HCT116 (cell line): ENCODE measurements at regions not wholly inside any gene's neighbourhood (a gene's known extent, or its start where the extent isn't known, plus 50 kb on each side); places are given as distances from the start of the nearest gene placed in this dataset.

ENCODE experiments used
- ATAC-seq: fragments of 200-7000 bp; cut with Tn5 transposase; 2 replicates; pipeline ENCODE4 v1.9.1; 2020; ENCODE audit warnings: mild to moderate bottlenecking, moderate library complexity
- BruUV-seq: library from RNA; stranded (reverse); fragments of 400-500 nt; replicated peaks from 2 replicates; lab custom pipeline; 2021; lab: Mats Ljungman, UMichigan
- CTCF ChIA-PET: fragments of 300-600 bp; sonication (Branson Sonifier 250); formaldehyde crosslinking; loops from one replicate; lab custom pipeline; 2021; ENCODE audit warnings: antibody characterized with exemption; lab: Charles Lee
- POLR2A ChIA-PET: fragments of 300-600, 350-600 bp; sonication (Branson Sonifier 250); formaldehyde crosslinking; loops from one replicate; lab custom pipeline; 2021; ENCODE audit warnings: antibody characterized with exemption; lab: Charles Lee
- RAD21 ChIA-PET, 2 experiments: fragments of 300-600 bp; sonication (Branson Sonifier 250); formaldehyde crosslinking; loops; one replicate each; lab custom pipeline; 2023; ENCODE audit warnings: low total read pairs in 2 of 2; ENCODE audit not compliant: uncharacterized antibody in 2 of 2, unreplicated experiment in 2 of 2, low non-redundant PET in 1 of 2; lab: Charles Lee
- DNase-seq: peaks from one replicate; pipeline ENCODE4 v3.0.0-alpha.2; 2010; ENCODE audit warnings: low read depth, low spot score
- H2AFZ ChIP-seq: fragments of 200-600 bp; shearing (Covaris generic), sonication (generic); 2 replicates; pipeline ENCODE4 v1.6.1; 2017; ENCODE audit warnings: low read depth, mixed run types, mixed read lengths, antibody characterized with exemption, low read length; ENCODE audit not compliant: poor library complexity, severe bottlenecking
- H3K27ac ChIP-seq: 2 replicates; pipeline ENCODE4 v1.5.1; 2012; ENCODE audit warnings: low read depth, low read length
- H3K27me3 ChIP-seq: fragments of 200-600 bp; sonication (generic); 2 replicates; pipeline ENCODE4 v1.6.1; 2016; ENCODE audit warnings: mixed run types, low read length, mixed read lengths; ENCODE audit not compliant: insufficient read depth
- H3K36me3 ChIP-seq, 2 experiments: fragments of 200-500 bp in 1 of 2; fragments of 200-600 bp in 1 of 2; sonication (Bioruptor generic) in 1 of 2; sonication (generic) in 1 of 2; 2 replicates each; pipeline versions ENCODE4 v1.5.1 to v1.6.1; 2014 to 2016; ENCODE audit warnings: low read length in 2 of 2, inconsistent platforms in 1 of 2, mixed read lengths in 1 of 2, mixed run types in 1 of 2; ENCODE audit not compliant: insufficient read depth in 2 of 2, control insufficient read depth in 1 of 2
- H3K4me1 ChIP-seq, 2 experiments: fragments of 200-600 bp in 1 of 2; sonication (generic) in 1 of 2; 2 replicates each; pipeline versions ENCODE4 v1.5.1 to v1.6.1; 2012 to 2017; ENCODE audit warnings: low read length in 2 of 2, inconsistent platforms in 1 of 2, mild to moderate bottlenecking in 1 of 2, mixed read lengths in 1 of 2, mixed run types in 1 of 2, moderate library complexity in 1 of 2; ENCODE audit not compliant: insufficient read depth in 2 of 2, control insufficient read depth in 1 of 2
- H3K4me2 ChIP-seq: fragments of 200-600 bp; sonication (generic); 2 replicates; pipeline ENCODE4 v1.6.1; 2017; ENCODE audit warnings: mixed run types, low read length, mixed read lengths
- H3K4me3 ChIP-seq, 2 experiments: fragments of 200-600 bp in 1 of 2; sonication (generic) in 1 of 2; replicated peaks in 1 of 2; 2 replicates each; pipeline ENCODE4 v1.5.1; 2011 to 2016; ENCODE audit warnings: low read length in 2 of 2, control low read depth in 1 of 2, low read depth in 1 of 2, mild to moderate bottlenecking in 1 of 2, mixed read lengths in 1 of 2, mixed run types in 1 of 2
- H3K79me2 ChIP-seq: fragments of 200-600 bp; sonication (generic); 2 replicates; pipeline ENCODE4 v1.6.1; 2017; ENCODE audit warnings: mild to moderate bottlenecking, mixed run types, low read length, moderate library complexity, mixed read lengths; ENCODE audit not compliant: insufficient read depth
- H3K9ac ChIP-seq: fragments of 200-600 bp; sonication (generic); 2 replicates; pipeline ENCODE4 v1.6.1; 2016; ENCODE audit warnings: low read length, mixed read lengths
- H3K9me2 ChIP-seq: fragments of 200-600 bp; sonication (generic), shearing (Covaris generic); 2 replicates; pipeline ENCODE4 v1.6.1; 2017; ENCODE audit warnings: mixed run types, mild to moderate bottlenecking, moderate library complexity; ENCODE audit not compliant: insufficient read depth
- H3K9me3 ChIP-seq, 2 experiments: fragments of 200-500 bp in 1 of 2; fragments of 200-600 bp in 1 of 2; sonication (Bioruptor generic) in 1 of 2; sonication (generic) in 1 of 2; 2 replicates each; pipeline ENCODE4 v1.6.1; 2014 to 2017; ENCODE audit warnings: low read length in 2 of 2, mixed read lengths in 2 of 2, inconsistent platforms in 1 of 2, low read depth in 1 of 2, mild to moderate bottlenecking in 1 of 2, mixed run types in 1 of 2, moderate library complexity in 1 of 2; ENCODE audit not compliant: control insufficient read depth in 1 of 2, insufficient read depth in 1 of 2
- H4K20me1 ChIP-seq: fragments of 200-600 bp; sonication (generic), shearing (Covaris generic); 2 replicates; pipeline ENCODE4 v1.6.1; 2017; ENCODE audit warnings: mixed run types, mild to moderate bottlenecking, moderate library complexity; ENCODE audit not compliant: insufficient read depth
- CBX3 ChIP-seq: IDR thresholded peaks from 2 replicates; pipeline ENCODE4 v1.6.1; 2012; ENCODE audit warnings: low read depth
- CEBPB ChIP-seq: IDR thresholded peaks from 2 replicates; pipeline ENCODE4 v1.6.1; 2012; ENCODE audit warnings: low read depth
- EZH2 ChIP-seq: fragments of 200-600 bp; sonication (generic); IDR thresholded peaks from 2 replicates; pipeline ENCODE4 v1.6.1; 2017; ENCODE audit warnings: antibody characterized with exemption, mixed run types
- JUND ChIP-seq: IDR thresholded peaks from 2 replicates; pipeline ENCODE4 v1.6.1; 2012
- POLR2AphosphoS5 ChIP-seq: IDR thresholded peaks from 2 replicates; pipeline ENCODE4 v1.6.1; 2011; ENCODE audit warnings: mild to moderate bottlenecking, low read depth, low read length, moderate library complexity
- REST ChIP-seq: IDR thresholded peaks from 2 replicates; pipeline ENCODE4 v1.6.1; 2012; ENCODE audit warnings: low read depth
- SP1 ChIP-seq: IDR thresholded peaks from 2 replicates; pipeline ENCODE4 v1.6.1; 2012; ENCODE audit warnings: low read depth
- YY1 ChIP-seq: IDR thresholded peaks from 2 replicates; pipeline ENCODE4 v1.6.1; 2011; ENCODE audit warnings: low read length, low read depth, moderate library complexity, mild to moderate bottlenecking; ENCODE audit not compliant: insufficient replicate concordance; ENCODE audit errors: extremely low read depth
- ZBTB33 ChIP-seq: IDR thresholded peaks from 2 replicates; pipeline ENCODE4 v1.6.1; 2011; ENCODE audit warnings: mild to moderate bottlenecking, low read length, moderate library complexity; ENCODE audit not compliant: insufficient replicate concordance; ENCODE audit errors: extremely low read depth
- ZFX ChIP-seq: fragments of 450-650 bp; IDR thresholded peaks from 2 replicates; pipeline ENCODE4 v1.6.1; 2017
- intact Hi-C: fragments of 100-400 bp; cut with micrococcal nuclease; formaldehyde crosslinking; loops from 2 replicates; pipeline ENCODE4 v1.10.0; 2022
- TF ChIP-seq, protein P1 (sequence below), 3 experiments: fragments of 200-600 bp in 1 of 3; sonication (generic) in 1 of 3; IDR thresholded peaks in 2 of 3; conservative IDR thresholded peaks in 1 of 3; 2 replicates each; pipeline ENCODE4 v1.5.1; 2012 to 2017; ENCODE audit warnings: low read depth in 2 of 3, low read length in 2 of 3, antibody characterized with exemption in 1 of 3, borderline replicate concordance in 1 of 3, control low read depth in 1 of 3, mild to moderate bottlenecking in 1 of 3, mixed read lengths in 1 of 3, mixed run types in 1 of 3, moderate library complexity in 1 of 3; ENCODE audit not compliant: insufficient read depth in 1 of 3

- TF ChIP-seq CEBPB: no peak
Measured at GRCh38 chr12:45619736-45620135, 109.8 kb upstream of the ARID2 start (continued).

DNA sequence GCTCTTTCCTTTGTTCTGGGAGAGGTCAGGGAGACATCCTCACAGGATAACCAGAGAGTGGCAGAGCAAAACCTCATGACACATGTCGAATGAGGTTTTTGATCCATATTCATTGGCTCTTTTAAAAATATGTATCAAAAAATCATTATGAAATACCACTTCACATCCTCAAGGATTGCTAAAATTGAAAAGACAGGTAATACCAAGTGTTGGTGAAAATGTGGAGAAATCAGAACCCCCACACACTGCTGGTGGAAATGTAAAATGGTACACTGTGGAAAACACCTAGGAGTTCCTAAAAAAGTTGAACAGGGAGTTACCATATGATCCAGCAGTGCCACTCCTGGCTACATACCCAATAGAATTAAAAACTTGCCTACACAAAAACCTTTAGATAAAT is 107.8 kb upstream of the ARID2 start:
- ATAC-seq: no peak
- POLR2A ChIA-PET: no interaction called here
- no peak overlapping the region for H3K4me3 ChIP-seq
- H3K4me2 ChIP-seq: no peak overlapping the region
- CTCF ChIA-PET: no interaction called here
- no peak for DNase-seq
- no peaks in the 10 kb centered on the region for H3K9me3 ChIP-seq
- no peak overlapping the region for H3K27ac ChIP-seq
- H3K9ac ChIP-seq: no peak overlapping the region
- H3K27me3 ChIP-seq: no peaks in the 10 kb centered on the region
- intact Hi-C loops: no loop called here
- H3K79me2 ChIP-seq: no peaks in the 10 kb centered on the region
- RAD21 ChIA-PET: no interaction called here
- H3K36me3 ChIP-seq: no peaks in the 10 kb centered on the region
- no peaks in the 10 kb centered on the region for H4K20me1 ChIP-seq
- H3K9me2 ChIP-seq: no peaks in the 10 kb centered on the region
- no peak overlapping the region for H2AFZ ChIP-seq
- H3K4me1 ChIP-seq: no peaks in the 10 kb centered on the region
- no TSS peak for BruUV-seq
- no peak for TF ChIP-seq SP1
- TF ChIP-seq CBX3: no peak
- TF ChIP-seq, protein P1, sequence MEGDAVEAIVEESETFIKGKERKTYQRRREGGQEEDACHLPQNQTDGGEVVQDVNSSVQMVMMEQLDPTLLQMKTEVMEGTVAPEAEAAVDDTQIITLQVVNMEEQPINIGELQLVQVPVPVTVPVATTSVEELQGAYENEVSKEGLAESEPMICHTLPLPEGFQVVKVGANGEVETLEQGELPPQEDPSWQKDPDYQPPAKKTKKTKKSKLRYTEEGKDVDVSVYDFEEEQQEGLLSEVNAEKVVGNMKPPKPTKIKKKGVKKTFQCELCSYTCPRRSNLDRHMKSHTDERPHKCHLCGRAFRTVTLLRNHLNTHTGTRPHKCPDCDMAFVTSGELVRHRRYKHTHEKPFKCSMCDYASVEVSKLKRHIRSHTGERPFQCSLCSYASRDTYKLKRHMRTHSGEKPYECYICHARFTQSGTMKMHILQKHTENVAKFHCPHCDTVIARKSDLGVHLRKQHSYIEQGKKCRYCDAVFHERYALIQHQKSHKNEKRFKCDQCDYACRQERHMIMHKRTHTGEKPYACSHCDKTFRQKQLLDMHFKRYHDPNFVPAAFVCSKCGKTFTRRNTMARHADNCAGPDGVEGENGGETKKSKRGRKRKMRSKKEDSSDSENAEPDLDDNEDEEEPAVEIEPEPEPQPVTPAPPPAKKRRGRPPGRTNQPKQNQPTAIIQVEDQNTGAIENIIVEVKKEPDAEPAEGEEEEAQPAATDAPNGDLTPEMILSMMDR (IDR thresholded peaks at IDR 0.05 in 2 of 3, conservative IDR thresholded peaks at IDR 0.05 in 1 of 3; ENCODE audit: borderline replicate concordance in 1 of 3, insufficient read depth in 1 of 3, low read depth in 2 of 3, low read length in 2 of 3): no peak
- no peak for TF ChIP-seq ZBTB33
- TF ChIP-seq REST: no peak
- TF ChIP-seq ZFX: no peak
- no peak for TF ChIP-seq JUND
- TF ChIP-seq EZH2: no peak
- no peak for TF ChIP-seq YY1
- no peak for TF ChIP-seq POLR2AphosphoS5
